GM18507 (cell line): ENCODE measurements at regions not wholly inside any gene's neighbourhood (a gene's known extent, or its start where the extent isn't known, plus 50 kb on each side); places are given as distances from the start of the nearest gene placed in this dataset.

Source experiments
- DNase-seq: peaks from one replicate; pipeline ENCODE4 v3.0.0; 2011; ENCODE audit warnings: low read depth; ENCODE audit not compliant: insufficient read length; ENCODE audit errors: extremely low spot score
- FAIRE-seq: peaks from 2 replicates; lab custom pipeline; 2011; peaks lifted over from hg19 to GRCh38; lab: Jason Lieb, UNC

DNA sequence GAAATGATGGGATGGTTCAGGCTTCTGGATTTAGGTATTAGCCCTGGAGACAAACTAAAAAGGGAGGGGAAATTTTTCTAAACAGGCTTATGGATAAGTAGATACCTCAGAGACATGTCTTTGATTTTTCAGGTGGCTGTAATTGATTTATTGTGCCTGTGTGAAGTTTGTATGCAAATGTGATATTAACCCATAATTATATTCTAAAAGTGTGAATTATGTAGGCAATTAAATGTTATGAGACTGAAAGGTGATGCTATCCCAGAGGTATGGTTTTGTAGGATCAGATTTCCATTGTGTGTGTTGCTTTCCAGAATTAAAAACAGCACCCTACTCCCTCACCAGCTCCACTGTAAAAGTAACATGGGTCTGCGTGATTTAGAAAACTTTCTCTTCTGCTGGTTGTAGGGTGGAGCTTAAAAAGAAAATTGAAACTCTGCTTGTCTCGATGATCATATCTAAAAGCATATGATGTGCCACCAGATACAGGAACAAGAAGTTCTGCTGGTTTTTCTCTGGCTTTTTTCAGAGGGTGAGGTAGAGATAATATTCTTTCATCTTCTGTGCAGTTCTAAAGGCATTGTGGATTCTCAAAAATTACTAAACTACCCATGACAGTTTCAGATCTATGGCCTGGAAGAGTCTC is 71.8 kb upstream of the TAF11L2 start:
- DNase-seq (peak; percentile 5), FAIRE-seq (peak; percentile 59)

DNA sequence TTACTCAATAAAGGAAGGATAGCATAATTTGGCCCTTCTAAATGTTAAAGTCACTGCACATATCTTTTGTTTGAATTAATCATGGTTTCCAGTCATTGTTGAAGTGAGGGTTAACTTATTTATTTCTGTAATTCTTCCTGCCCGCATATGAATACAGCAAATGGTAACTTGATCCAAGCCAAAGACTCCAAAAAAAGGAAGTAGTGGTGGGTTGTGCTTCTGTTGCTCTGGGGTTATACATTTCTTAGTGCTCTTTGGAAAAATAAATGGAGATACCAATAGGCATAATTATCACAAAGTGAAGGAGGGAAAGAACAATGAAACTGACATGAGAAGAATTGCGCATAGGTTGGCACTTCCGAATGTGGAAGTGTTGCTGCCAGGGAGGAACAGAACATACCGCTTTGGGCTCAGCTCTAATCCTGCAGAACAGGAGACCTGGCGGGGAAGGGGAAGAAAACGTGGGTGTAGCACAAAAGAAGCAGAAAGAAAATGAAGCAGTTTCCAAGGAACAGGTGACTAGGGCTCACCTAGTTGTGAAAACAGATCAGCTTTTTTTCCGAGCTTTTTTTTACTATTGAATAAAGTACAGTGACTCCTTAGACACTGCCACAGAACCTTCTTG is 69.7 kb upstream of the TAF11L2 start:
- no peak for FAIRE-seq
- DNase-seq, result no peak

DNA sequence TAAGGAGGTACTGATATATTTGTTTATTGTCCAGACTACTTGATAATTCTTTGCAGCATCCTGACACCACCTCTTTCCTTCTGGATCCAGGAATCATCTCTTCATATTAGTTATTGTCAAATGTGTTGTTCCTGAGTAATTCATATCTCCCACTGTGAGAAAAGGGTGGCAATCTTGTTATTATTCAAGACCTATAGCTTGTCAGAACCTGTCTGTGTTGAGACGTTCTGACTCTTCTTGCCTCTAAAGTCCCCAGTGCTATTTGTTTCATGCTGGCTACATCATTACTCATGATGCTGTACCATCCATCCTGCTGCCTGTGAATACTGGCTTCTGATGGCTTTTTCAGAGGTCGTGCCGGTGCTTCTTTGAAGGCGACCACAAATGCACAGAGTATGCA is 68.7 kb upstream of the TAF11L2 start:
- DNase-seq, result no peak
- no peak for FAIRE-seq

DNA sequence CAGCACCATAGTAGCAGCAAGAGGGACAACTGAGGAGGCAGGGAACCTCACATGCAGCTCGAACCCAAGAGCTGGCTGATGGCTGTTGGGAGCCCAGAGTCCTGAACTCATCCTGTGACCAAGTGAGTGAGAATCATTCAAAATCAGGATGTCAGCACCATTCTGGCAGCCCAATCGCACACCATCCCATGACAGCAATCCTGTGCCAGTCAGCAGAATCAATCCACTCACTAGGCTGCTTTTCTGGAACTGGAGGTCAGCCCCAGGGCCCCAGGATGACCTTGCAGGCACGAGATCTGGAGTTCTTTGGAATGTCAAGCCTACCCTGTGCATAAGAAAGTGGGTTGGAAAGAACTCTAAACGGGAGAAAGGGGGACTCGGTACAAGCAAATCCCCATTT is 67.8 kb upstream of the TAF11L2 start:
- no peak for FAIRE-seq

DNA sequence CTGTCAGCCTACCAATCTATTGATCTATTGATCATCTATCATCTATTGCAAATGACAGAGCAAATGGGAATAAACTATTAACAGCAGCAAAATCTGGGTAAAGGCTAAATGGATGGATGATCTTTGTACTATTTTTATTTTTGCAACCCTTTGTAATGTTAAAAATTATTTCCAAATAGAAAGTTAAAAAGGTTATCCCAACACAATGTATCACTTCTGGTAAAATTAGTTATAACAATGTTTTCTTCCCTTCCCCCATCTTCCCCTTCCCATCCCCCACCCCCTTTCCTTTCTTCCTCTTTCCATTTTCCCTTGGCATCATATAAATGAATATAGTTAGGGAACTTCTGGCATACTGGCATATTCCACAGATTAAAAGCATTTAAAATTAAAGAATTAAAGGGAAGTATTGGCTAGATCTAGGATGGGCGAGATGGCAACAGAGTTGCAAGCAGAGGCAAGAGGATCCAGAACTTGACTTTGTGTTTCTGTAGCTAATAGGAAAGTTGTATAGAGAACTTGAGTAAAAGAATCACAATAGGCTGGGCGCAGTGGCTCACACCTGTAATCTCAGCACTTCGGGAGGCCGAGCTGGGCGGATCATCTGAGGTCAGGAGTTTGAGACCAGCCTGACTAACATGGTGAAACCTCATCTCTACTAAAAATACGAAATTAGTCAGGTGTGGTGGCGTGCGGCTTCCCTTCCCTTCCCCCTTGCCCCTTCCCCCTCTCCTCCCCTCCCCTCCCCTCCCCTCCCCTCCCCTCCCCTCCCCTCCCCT is 66.6 kb upstream of the TAF11L2 start:
- FAIRE-seq, result no peak
- no peak for DNase-seq

More for the DNA sequence above, 67.8 kb upstream of the TAF11L2 start:
- no peak for DNase-seq

DNA sequence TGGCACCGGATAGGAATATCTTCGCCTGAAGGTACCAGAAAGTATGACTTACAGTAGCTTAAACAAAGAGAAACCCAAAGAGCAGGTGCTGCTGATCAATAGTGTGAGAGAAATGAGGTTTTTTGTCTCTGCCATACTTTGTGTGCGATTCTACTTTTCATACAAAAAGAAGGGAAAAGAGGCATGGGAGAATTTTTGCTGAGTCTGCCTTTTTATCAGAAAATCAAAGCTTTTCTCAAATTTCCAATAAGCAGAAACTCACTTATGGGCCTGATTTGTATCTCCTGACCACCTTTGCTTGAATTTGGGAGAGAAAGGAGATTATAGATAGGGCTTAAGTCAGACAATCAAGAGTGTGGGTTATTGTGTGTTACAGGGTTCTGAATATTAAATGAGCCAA is 65.5 kb upstream of the TAF11L2 start:
- FAIRE-seq (no peak), DNase-seq (no peak)

DNA sequence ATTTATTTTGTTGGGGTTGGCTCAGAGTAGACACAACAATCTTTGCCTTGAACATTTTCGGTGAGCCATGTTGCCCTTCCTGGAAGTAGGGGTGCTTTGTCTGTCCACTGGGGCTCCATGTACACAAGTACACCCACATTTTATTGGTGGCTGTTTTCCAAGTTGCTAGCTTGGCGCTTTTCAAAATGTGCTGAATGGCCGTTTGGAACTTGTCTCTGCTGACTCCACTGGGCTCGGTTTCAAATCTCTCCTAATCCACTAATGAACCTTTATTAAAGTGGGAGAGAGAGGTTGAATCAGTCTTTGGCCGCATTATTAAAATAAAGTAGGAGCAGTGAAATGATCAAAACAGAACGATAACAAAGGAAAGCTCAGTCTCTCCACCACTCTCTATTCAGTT is 64.6 kb upstream of the TAF11L2 start:
- FAIRE-seq (no peak), DNase-seq (no peak)

DNA sequence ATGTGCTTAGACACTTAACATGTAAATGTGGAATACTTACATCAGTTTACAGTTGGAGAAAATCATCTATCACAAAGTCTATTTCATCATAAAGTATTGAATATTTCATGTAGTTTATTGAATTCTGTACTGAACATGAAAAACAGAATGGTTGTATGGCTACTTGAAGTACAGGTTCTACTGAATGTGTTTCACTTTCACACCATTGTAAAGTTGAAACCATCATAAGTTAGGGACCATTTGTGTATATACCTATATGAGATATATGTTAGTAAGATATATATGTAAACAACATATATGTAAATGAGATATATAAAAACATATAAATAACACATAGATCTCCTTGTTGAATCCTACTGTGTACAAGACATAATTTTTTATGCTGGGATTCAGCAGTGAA is 63.0 kb upstream of the TAF11L2 start:
- FAIRE-seq, result no peak
- DNase-seq, result no peak

DNA sequence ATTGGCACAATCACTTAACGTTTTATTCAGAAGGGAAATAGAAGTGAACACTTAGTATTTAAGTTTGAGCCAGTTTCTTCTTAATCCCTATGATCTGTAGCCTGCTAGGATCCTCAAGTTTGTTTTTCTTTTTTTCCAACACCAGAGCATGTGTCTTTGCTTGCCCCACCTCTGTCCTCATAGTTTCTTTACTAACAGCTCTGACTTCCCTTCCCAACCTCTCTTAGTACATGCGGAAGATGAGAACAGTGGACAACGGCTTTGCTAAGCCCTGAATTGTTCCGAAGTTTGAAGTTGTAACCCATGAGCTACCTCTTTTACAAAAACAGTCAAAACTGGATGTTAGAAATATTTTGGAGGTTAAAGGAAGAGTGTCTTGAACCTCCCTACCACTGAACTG is 61.7 kb upstream of the TAF11L2 start:
- FAIRE-seq (peak; percentile 26), DNase-seq (no peak)

DNA sequence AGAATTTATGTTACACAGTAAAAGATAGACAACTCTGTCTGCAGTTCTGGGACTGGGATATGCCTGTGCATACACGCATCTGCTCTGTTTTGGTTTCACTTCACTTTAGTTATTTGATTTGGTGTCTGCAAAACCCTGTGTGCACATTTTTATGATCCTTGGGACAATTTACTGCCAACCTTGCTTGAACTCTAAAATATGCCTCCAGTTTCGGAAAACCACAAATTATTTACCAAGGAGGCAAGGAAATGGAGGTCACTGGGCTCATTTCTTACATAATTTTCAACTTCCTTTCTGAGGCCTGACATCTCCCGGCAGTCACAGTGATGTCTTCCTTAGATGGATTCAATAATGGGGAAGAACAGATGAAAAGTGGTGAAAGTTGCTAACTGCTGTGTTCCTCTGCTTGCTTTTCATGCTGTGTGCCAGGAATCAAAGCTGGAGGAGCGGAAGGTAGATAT is 61.2 kb upstream of the TAF11L2 start:
- no peak for FAIRE-seq
- no peak for DNase-seq

DNA sequence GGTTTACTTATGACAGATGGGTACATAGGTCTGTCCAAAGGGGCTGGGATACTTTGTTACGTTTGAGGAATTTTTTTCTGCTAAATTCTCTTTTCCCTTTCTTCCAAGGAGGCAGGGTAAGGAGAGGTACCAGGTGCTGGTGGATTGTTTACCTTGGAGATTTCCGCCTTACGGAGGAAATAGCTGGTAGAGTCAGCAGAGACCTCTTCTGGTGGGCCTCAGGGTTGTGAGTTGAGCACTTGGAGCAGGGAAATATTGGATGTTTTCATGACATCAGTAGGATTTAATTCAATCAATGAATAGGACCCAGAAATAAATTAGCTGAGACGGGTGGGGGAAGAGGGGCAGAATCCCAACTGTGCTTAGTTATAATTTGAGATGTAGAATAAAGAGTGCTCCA is 60.0 kb upstream of the TAF11L2 start:
- FAIRE-seq (no peak), DNase-seq (no peak)

DNA sequence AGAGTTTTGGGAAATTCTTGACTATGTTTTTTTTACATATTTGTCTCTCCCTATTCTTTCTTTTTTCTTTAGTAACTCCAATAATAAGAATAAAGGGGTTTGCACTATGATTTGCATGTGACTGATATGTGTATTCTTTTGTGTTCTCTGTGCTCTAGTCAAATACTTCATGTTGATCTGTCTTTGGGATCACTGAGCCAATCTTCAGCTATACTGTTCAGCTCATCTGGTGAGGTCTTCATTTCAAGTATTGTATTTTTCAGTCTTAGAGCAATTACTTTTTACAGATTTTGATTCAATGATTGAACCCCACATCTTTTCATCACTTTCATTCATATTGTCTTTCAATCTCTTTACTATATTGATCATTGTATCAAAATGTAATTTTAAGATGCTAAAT is 58.1 kb upstream of the TAF11L2 start:
- no peak for DNase-seq
- FAIRE-seq, result no peak

DNA sequence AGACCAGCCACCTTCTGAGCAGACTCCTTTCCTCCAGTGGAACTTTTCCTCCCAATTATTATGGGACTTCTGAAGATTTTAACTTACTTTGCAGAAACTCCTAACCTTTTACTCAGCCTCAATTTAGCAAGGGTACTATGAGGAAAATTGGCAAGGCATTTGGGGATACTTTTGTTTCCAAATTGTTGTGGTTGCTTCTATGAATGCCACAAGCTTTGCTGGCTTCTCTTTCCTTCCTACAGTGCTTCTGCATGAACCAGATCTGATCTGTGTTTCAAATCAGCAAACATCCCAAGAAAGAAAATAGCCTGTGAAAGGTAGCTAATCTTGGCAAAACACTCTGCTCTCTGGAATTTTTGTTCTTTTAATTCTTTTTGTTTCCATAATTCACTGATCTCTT is 57.3 kb upstream of the TAF11L2 start:
- DNase-seq (no peak), FAIRE-seq (no peak)

DNA sequence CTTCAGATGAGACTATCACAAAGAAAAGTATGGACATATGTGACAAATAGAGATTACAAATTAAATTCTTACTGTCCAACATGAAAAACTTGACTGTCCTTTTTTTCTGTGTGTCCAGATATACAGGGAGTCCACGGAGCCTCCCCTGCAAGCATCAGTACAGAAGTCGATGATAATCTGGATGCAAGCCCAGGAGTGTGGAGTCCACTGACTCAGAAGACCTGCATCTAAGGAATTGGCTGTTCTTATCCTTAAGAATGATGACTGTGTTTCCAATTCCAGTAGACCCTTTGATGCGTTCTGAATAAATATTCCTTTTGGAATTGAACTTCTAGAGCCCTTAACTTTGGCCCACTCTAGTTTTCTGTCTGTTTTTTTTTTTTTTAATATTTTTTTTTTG is 56.7 kb upstream of the TAF11L2 start:
- FAIRE-seq, result no peak
- DNase-seq, result no peak

DNA sequence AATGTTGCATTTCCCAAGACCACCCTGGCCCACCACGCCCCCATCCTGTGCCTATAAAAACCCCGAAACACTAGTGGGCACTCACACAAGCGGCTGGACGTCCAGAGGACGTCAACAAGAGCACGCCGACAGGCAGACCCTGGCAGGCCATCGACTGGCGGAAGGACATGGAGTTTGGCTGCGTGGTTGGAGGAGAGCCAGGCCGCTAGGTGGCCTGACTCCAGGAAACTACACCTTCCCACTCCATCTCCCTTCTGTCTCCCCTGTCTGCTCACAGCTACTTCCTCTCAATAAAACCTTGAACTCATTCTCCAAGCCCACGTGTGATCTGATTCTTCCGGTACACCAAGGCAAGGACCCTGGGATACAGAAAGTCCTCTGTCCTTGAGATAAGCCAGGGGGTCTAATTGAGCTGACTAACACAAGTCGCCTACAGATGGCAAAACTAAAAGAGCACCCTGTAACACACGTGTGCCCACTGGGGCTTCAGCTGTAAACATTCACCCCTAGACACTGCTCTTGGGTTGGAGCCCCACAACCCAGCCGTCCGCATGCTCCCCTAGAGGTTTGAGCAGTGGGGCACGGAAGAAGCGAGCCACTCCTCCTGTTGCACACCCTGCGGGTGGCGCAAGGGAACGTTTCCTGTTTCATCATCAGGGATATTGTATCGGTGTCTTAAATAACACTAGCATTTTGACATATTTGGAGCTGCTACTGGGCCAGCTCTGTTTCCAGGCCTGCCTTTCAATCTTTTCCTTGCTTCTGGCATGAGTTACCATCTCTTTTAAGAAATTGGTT is 54.5 kb upstream of the TAF11L2 start:
- FAIRE-seq (no peak), DNase-seq (no peak)

DNA sequence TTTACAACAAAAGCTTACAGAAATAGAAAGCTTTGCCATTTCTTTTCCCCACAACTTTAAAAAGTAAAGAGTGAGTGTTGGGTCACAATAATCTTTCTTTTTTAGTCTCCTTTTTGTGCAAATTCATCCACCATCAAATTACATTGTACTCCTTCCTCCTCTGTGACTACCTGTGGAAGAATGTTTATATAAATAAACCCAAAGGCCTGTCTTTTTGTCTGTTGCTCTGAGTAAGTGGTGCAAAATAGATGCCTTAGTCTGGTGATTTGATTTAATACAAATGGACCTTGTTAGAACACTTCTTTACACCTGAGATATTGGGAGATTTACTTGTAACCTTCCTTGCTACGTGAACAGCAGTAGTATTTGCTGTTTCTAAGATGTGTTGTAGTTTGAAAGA is 53.5 kb upstream of the TAF11L2 start:
- no peak for FAIRE-seq
- no peak for DNase-seq

DNA sequence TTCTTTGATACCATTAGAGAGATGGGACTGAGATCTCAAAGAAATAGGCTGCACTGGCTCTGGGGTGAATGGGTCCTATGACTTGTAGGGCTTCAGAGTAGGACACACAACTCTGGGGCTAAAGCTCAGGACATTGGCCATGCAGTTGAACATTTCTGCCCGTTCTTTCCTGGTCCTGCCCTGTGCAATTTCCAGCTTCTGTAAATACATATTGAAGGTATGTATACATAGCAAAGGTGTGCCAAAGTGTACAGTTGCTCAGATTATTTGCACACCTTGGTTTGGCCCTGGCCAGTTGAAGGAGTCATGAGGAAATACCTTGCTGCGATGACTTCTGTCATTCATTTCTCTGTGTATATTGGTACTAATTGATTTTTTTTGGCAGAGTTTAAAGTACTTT is 52.8 kb upstream of the TAF11L2 start:
- FAIRE-seq (no peak), DNase-seq (no peak)
